ENCODE measurements at regions not wholly inside any gene's neighbourhood (a gene's known extent, or its start where the extent isn't known, plus 50 kb on each side); places are given as distances from the start of the nearest gene placed in this dataset.
"Not testable (repeated sequence)": the region's sequence is repeated elsewhere in the genome, so short reads cannot be mapped to it uniquely, and the experiment has no call there.

- intact Hi-C loops (cut with DNase I): no loop called here
- no peak for DNase-seq
These were observed 341.8 kb downstream of the ZNF326 start for GRCh38 chr1:90336552-90337324.

- intact Hi-C loops (cut with DNase I): no loop called here
- DNase-seq: no peak
These were observed 340.6 kb downstream of the ZNF326 start for GRCh38 chr1:90335558-90335957.

GRCh38 chr1:90334137-90334536 lies 339.2 kb downstream of the ZNF326 start:
- intact Hi-C loops (cut with DNase I): no loop called here
- no peak for DNase-seq

GRCh38 chr1:90325168-90325567 lies 330.3 kb downstream of the ZNF326 start:
- no peak for DNase-seq
- intact Hi-C loops (cut with DNase I): no loop called here

- intact Hi-C loops (cut with DNase I): no loop called here
- no peak for DNase-seq
These were observed 327.3 kb downstream of the ZNF326 start for GRCh38 chr1:90322186-90322585.

GRCh38 chr1:90319918-90320317 lies 325.0 kb downstream of the ZNF326 start:
- intact Hi-C loops (cut with DNase I): no loop called here
- DNase-seq: no peak

- intact Hi-C loops (cut with DNase I): no loop called here
- no peak for DNase-seq
These were observed 323.5 kb downstream of the ZNF326 start for GRCh38 chr1:90318431-90318830.

GRCh38 chr1:90317628-90318027 lies 322.7 kb downstream of the ZNF326 start:
- DNase-seq: no peak
- intact Hi-C loops (cut with DNase I): no loop called here

- no peak for DNase-seq
- intact Hi-C loops (cut with DNase I): no loop called here
These were observed 319.6 kb downstream of the ZNF326 start for GRCh38 chr1:90314533-90314932.

GRCh38 chr1:90313778-90314177 lies 318.9 kb downstream of the ZNF326 start:
- DNase-seq: peak in 6 of 42 donors; percentile 11 to 48 (median 18)
- intact Hi-C loops (cut with DNase I): no loop called here

- intact Hi-C loops (cut with DNase I): no loop called here
- no peak for DNase-seq
These were observed 314.9 kb downstream of the ZNF326 start for GRCh38 chr1:90309806-90310205.

- intact Hi-C loops (cut with DNase I): no loop called here
- DNase-seq: no peak
These were observed 313.5 kb downstream of the ZNF326 start for GRCh38 chr1:90308421-90308820.

- intact Hi-C loops (cut with DNase I): no loop called here
- no peak for DNase-seq
These were observed 310.7 kb downstream of the ZNF326 start for GRCh38 chr1:90305577-90305976.

GRCh38 chr1:90296327-90296726 lies 301.4 kb downstream of the ZNF326 start:
- DNase-seq: no peak
- intact Hi-C loops (cut with DNase I): no loop called here

GRCh38 chr1:90295534-90295933 lies 300.6 kb downstream of the ZNF326 start:
- intact Hi-C loops (cut with DNase I): no loop called here
- DNase-seq: peak in 2 of 42 donors; percentile 3 to 7

GRCh38 chr1:90291431-90292216 lies 296.7 kb downstream of the ZNF326 start:
- DNase-seq: no peak
- intact Hi-C loops (cut with DNase I): no loop called here

- intact Hi-C loops (cut with DNase I): no loop called here
- DNase-seq: no peak
These were observed 287.9 kb downstream of the ZNF326 start for GRCh38 chr1:90282811-90283210.

GRCh38 chr1:90281886-90282285 lies 287.0 kb downstream of the ZNF326 start:
- DNase-seq; intact Hi-C loops (cut with DNase I): not testable (repeated sequence)

GRCh38 chr1:90277270-90277669 lies 282.4 kb downstream of the ZNF326 start:
- intact Hi-C loops (cut with DNase I): no loop called here
- DNase-seq: no peak

GRCh38 chr1:90274376-90274775 lies 279.5 kb downstream of the ZNF326 start:
- DNase-seq: no peak

More at GRCh38 chr1:90274376-90274775, 279.5 kb downstream of the ZNF326 start:
- intact Hi-C loops (cut with DNase I): no loop called here

Data from head of caudate nucleus (tissue), 42 donors.